Common myeloid progenitor, CD34-positive (primary cell): ENCODE measurements at regions not wholly inside any gene's neighbourhood (a gene's known extent, or its start where the extent isn't known, plus 50 kb on each side); places are given as distances from the start of the nearest gene placed in this dataset.
A peak's percentile ranks its signal among the peaks of the same experiment; 100 is the strongest.

Source experiments
- CTCF ChIA-PET: fragments of 350-600 bp; sonication (Branson Sonifier 250); formaldehyde crosslinking; loops from one replicate; lab custom pipeline; 2021; ENCODE audit warnings: antibody characterized with exemption; lab: Charles Lee
- POLR2A ChIA-PET: fragments of 350-600 bp; sonication (Branson Sonifier 250); formaldehyde crosslinking; loops from one replicate; lab custom pipeline; 2021; ENCODE audit warnings: antibody characterized with exemption; lab: Charles Lee
- DNase-seq, 3 donors: peaks; one replicate each; pipeline versions ENCODE4 v3.0.0 to v3.0.0-alpha.2; 2013
- H3K27ac ChIP-seq, 2 experiments: 1 replicate in 1 of 2; 2 replicates in 1 of 2; pipeline ENCODE4 v1.7.0; 2013; ENCODE audit warnings: inconsistent platforms in 2 of 2, low read length in 2 of 2, mild to moderate bottlenecking in 2 of 2, low read depth in 1 of 2, moderate library complexity in 1 of 2; ENCODE audit not compliant: severe bottlenecking in 2 of 2, insufficient read depth in 1 of 2, poor library complexity in 1 of 2
- H3K27me3 ChIP-seq, 5 experiments: replicated peaks in 2 of 5; 1 replicate in 3 of 5; 2 replicates in 2 of 5; pipeline versions ENCODE4 v1.6.1 to v1.7.0; 2013; ENCODE audit warnings: low read length in 4 of 5, mild to moderate bottlenecking in 2 of 5, moderate library complexity in 2 of 5, inconsistent platforms in 1 of 5; ENCODE audit not compliant: insufficient read depth in 5 of 5, control insufficient read depth in 4 of 5
- H3K36me3 ChIP-seq, 4 experiments: 1 replicate in 2 of 4; 2 replicates in 2 of 4; pipeline versions ENCODE4 v1.6.1 to v1.7.0; 2013; ENCODE audit warnings: low read length in 3 of 4, control low read depth in 1 of 4, mild to moderate bottlenecking in 1 of 4; ENCODE audit not compliant: control insufficient read depth in 4 of 4, insufficient read depth in 4 of 4
- H3K4me1 ChIP-seq, 4 experiments: 1 replicate in 3 of 4; 2 replicates in 1 of 4; pipeline versions ENCODE4 v1.6.1 to v1.7.1; 2013; ENCODE audit warnings: low read length in 3 of 4, mild to moderate bottlenecking in 3 of 4, control low read depth in 1 of 4, inconsistent platforms in 1 of 4, moderate library complexity in 1 of 4; ENCODE audit not compliant: control insufficient read depth in 4 of 4, insufficient read depth in 4 of 4; ENCODE audit errors: control extremely low read depth in 1 of 4
- H3K4me3 ChIP-seq, 7 experiments: 1 replicate in 4 of 7; 2 replicates in 3 of 7; pipeline versions ENCODE4 v1.5.1 to v1.7.0; 2013; ENCODE audit warnings: mild to moderate bottlenecking in 7 of 7, low read length in 6 of 7, moderate library complexity in 6 of 7, inconsistent platforms in 2 of 7, low read depth in 2 of 7, control low read depth in 1 of 7; ENCODE audit not compliant: insufficient read depth in 4 of 7, control insufficient read depth in 1 of 7; ENCODE audit errors: extremely low read depth in 1 of 7
- H3K9me3 ChIP-seq, 5 experiments: 1 replicate in 4 of 5; 2 replicates in 1 of 5; pipeline versions ENCODE4 v1.6.1 to v1.7.1; 2013; ENCODE audit warnings: low read length in 4 of 5, mild to moderate bottlenecking in 2 of 5, inconsistent platforms in 1 of 5, low read depth in 1 of 5, moderate library complexity in 1 of 5; ENCODE audit not compliant: control insufficient read depth in 4 of 5, insufficient read depth in 2 of 5; ENCODE audit errors: control extremely low read depth in 1 of 5
- WGBS: methylation state at CpG from one replicate; pipeline ENCODE4 v1.1.5; 2013; ENCODE audit not compliant: insufficient coverage; 5-methylcytosine and 5-hydroxymethylcytosine counted together

- Histone ChIP-seq H3K27ac (no peak overlapping the region), H3K36me3 (no peaks in the 10 kb centered on the region), H3K27me3 (no peaks in the 10 kb centered on the region), H3K9me3 (no peaks in the 10 kb centered on the region), H3K4me3 (no peak overlapping the region), H3K4me1 (no peaks in the 10 kb centered on the region)
- no peak for DNase-seq
- POLR2A ChIA-PET, result no interaction called here
- CTCF ChIA-PET, result no interaction called here
These were observed 452.3 kb downstream of the MID1IP1 start for GRCh38 chrX:39253551-39253950.

GRCh38 chrX:39258331-39258730 is 457.1 kb downstream of the MID1IP1 start:
- no peaks in the 10 kb centered on the region for H3K4me1 ChIP-seq

GRCh38 chrX:39260965-39261364 is 459.7 kb downstream of the MID1IP1 start:
- Histone ChIP-seq H3K27me3 (no peaks in the 10 kb centered on the region), H3K4me3 (no peak overlapping the region), H3K9me3 (no peaks in the 10 kb centered on the region), H3K36me3 (no peaks in the 10 kb centered on the region), H3K4me1 (no peaks in the 10 kb centered on the region), H3K27ac (no peak overlapping the region)
- POLR2A ChIA-PET, result no interaction called here
- peak in 1 of 3 donors; percentile 17 for DNase-seq
- WGBS, result 83% methylated on average over 3 of the region's 3 CpGs
- CTCF ChIA-PET, result interaction anchor here (0.6 to 1.8 kb wide), 3 partner anchors 33 to 171 kb away, joined by 3 to 4 read pairs (median 4); no protein-coding TSS in a partner anchor

More at GRCh38 chrX:39258331-39258730, 457.1 kb downstream of the MID1IP1 start:
- no peaks in the 10 kb centered on the region for H3K9me3 ChIP-seq
- 56% methylated on average over 1 of the region's 1 CpG for WGBS
- no peaks in the 10 kb centered on the region for H3K27me3 ChIP-seq
- H3K36me3 ChIP-seq, result no peaks in the 10 kb centered on the region
- no peak overlapping the region for H3K27ac ChIP-seq
- DNase-seq, result no peak
- no peak overlapping the region for H3K4me3 ChIP-seq
- POLR2A ChIA-PET, result no interaction called here
- CTCF ChIA-PET, result no interaction called here

GRCh38 chrX:39261446-39262147 is 460.3 kb downstream of the MID1IP1 start:
- H3K27me3 ChIP-seq, result no peaks in the 10 kb centered on the region
- no peak overlapping the region for H3K27ac ChIP-seq
- no peaks in the 10 kb centered on the region for H3K36me3 ChIP-seq
- no peak overlapping the region for H3K4me3 ChIP-seq
- ChIA-PET CTCF (interaction anchor here (1.2 to 1.8 kb wide), 4 partner anchors 13 to 493 kb away, joined by 3 to 4 read pairs (median 3); no protein-coding TSS in a partner anchor), POLR2A (no interaction called here)
- no CpG with 5 or more reads among the region's 1 CpG for WGBS
- no peaks in the 10 kb centered on the region for H3K9me3 ChIP-seq
- DNase-seq, result peak; percentile 37 to 56 (median 40)
- no peaks in the 10 kb centered on the region for H3K4me1 ChIP-seq

GRCh38 chrX:39262641-39263040 is 461.4 kb downstream of the MID1IP1 start:
- no CpG with 5 or more reads among the region's 2 CpGs for WGBS
- POLR2A ChIA-PET, result no interaction called here
- Histone ChIP-seq H3K27me3 (no peaks in the 10 kb centered on the region), H3K4me1 (no peaks in the 10 kb centered on the region), H3K36me3 (no peaks in the 10 kb centered on the region), H3K4me3 (no peak overlapping the region), H3K9me3 (no peaks in the 10 kb centered on the region), H3K27ac (no peak overlapping the region)
- no peak for DNase-seq
- CTCF ChIA-PET, result interaction anchor here (1.2 to 1.8 kb wide), 4 partner anchors 14 to 494 kb away, joined by 3 to 4 read pairs (median 3); no protein-coding TSS in a partner anchor

- WGBS, result 48% methylated on average over 2 of the region's 3 CpGs
- Histone ChIP-seq H3K4me3 (no peak overlapping the region), H3K27me3 (no peaks in the 10 kb centered on the region), H3K9me3 (no peaks in the 10 kb centered on the region), H3K36me3 (no peaks in the 10 kb centered on the region), H3K27ac (no peak overlapping the region), H3K4me1 (no peaks in the 10 kb centered on the region)
- POLR2A ChIA-PET, result no interaction called here
- CTCF ChIA-PET, result no interaction called here
- no peak for DNase-seq
These were observed 462.8 kb downstream of the MID1IP1 start for GRCh38 chrX:39264023-39264422.

GRCh38 chrX:39267176-39267575 is 465.9 kb downstream of the MID1IP1 start:
- peaks cover 0 to 5% (median 0%) of the 10 kb centered on the region in 5 experiments for H3K27me3 ChIP-seq
- H3K36me3 ChIP-seq, result no peaks in the 10 kb centered on the region
- peaks cover 0 to 1% (median 0%) of the 10 kb centered on the region in 5 experiments for H3K9me3 ChIP-seq
- no peak for DNase-seq
- ChIA-PET CTCF (interaction anchor here (1.4 kb wide), 1 partner anchor 25 kb away, joined by 3 read pairs; no protein-coding TSS in a partner anchor), POLR2A (no interaction called here)
- H3K27ac ChIP-seq, result no peak overlapping the region
- no peaks in the 10 kb centered on the region for H3K4me1 ChIP-seq
- no CpG with 5 or more reads among the region's 2 CpGs for WGBS
- H3K4me3 ChIP-seq, result no peak overlapping the region
